Mesenchymal stem cell (in vitro differentiated cells and primary cell): ENCODE measurements at regions not wholly inside any gene's neighbourhood (a gene's known extent, or its start where the extent isn't known, plus 50 kb on each side); places are given as distances from the start of the nearest gene placed in this dataset.

ENCODE experiments used
- DNase-seq: peaks from one replicate; pipeline ENCODE4 v3.0.0-alpha.2; 2013
- H2AFZ ChIP-seq: one replicate; pipeline ENCODE4 v1.6.1; 2013; ENCODE audit warnings: low read depth, mild to moderate bottlenecking, control low read depth, inconsistent platforms, low read length, moderate library complexity
- H2AK5ac ChIP-seq: 2 replicates; pipeline ENCODE4 v1.6.1; 2013; ENCODE audit warnings: low read length, moderate library complexity, mild to moderate bottlenecking, inconsistent platforms; ENCODE audit not compliant: severe bottlenecking
- H2BK120ac ChIP-seq: one replicate; pipeline ENCODE4 v1.6.1; 2013; ENCODE audit warnings: low read depth, mild to moderate bottlenecking, inconsistent platforms, low read length, moderate library complexity
- H2BK12ac ChIP-seq, 2 experiments: one replicate each; pipeline ENCODE4 v1.6.1; 2013; ENCODE audit warnings: inconsistent platforms in 2 of 2, low read length in 2 of 2, mild to moderate bottlenecking in 2 of 2, moderate library complexity in 2 of 2, control low read depth in 1 of 2
- H2BK15ac ChIP-seq: one replicate; pipeline ENCODE4 v1.6.1; 2013; ENCODE audit warnings: mild to moderate bottlenecking, low read depth, inconsistent platforms; ENCODE audit not compliant: poor library complexity, severe bottlenecking
- H2BK5ac ChIP-seq: 2 replicates; pipeline ENCODE4 v1.6.1; 2013; ENCODE audit warnings: low read depth, mild to moderate bottlenecking, low read length, control low read depth, inconsistent platforms; ENCODE audit not compliant: poor library complexity, severe bottlenecking
- H3K14ac ChIP-seq, 2 experiments: one replicate each; pipeline ENCODE4 v1.6.1; 2013; ENCODE audit warnings: inconsistent platforms in 2 of 2, low read length in 2 of 2, control low read depth in 1 of 2, mild to moderate bottlenecking in 1 of 2, moderate library complexity in 1 of 2
- H3K18ac ChIP-seq, 2 experiments: one replicate each; pipeline ENCODE4 v1.6.1; 2013; ENCODE audit warnings: inconsistent platforms in 2 of 2, low read length in 2 of 2, control low read depth in 1 of 2, low read depth in 1 of 2, mild to moderate bottlenecking in 1 of 2
- H3K23ac ChIP-seq, 2 experiments: one replicate each; pipeline ENCODE4 v1.6.1; 2013; ENCODE audit warnings: inconsistent platforms in 2 of 2, low read length in 2 of 2, mild to moderate bottlenecking in 2 of 2, moderate library complexity in 2 of 2, control low read depth in 1 of 2
- H3K27ac ChIP-seq: 2 replicates; pipeline ENCODE4 v1.5.1; 2013; ENCODE audit warnings: mild to moderate bottlenecking, moderate library complexity, low read length, control low read depth, inconsistent platforms; ENCODE audit not compliant: poor library complexity, severe bottlenecking
- H3K27me3 ChIP-seq, 2 experiments: 2 replicates each; pipeline versions ENCODE4 v1.6.1 to v1.7.0; 2013; ENCODE audit warnings: low read length in 2 of 2, mild to moderate bottlenecking in 2 of 2, moderate library complexity in 2 of 2, control low read depth in 1 of 2, inconsistent platforms in 1 of 2; ENCODE audit not compliant: control insufficient read depth in 1 of 2, insufficient read depth in 1 of 2
- H3K36me3 ChIP-seq, 2 experiments: 2 replicates each; pipeline versions ENCODE4 v1.6.1 to v1.7.0; 2013; ENCODE audit warnings: low read length in 2 of 2, control low read depth in 1 of 2, inconsistent platforms in 1 of 2, low read depth in 1 of 2, mild to moderate bottlenecking in 1 of 2; ENCODE audit not compliant: insufficient read depth in 2 of 2, control insufficient read depth in 1 of 2
- H3K4ac ChIP-seq, 2 experiments: one replicate each; pipeline ENCODE4 v1.6.1; 2013; ENCODE audit warnings: inconsistent platforms in 2 of 2, low read length in 2 of 2, mild to moderate bottlenecking in 2 of 2, moderate library complexity in 2 of 2, control low read depth in 1 of 2, low read depth in 1 of 2
- H3K4me1 ChIP-seq: 2 replicates; pipeline ENCODE4 v1.6.1; 2013; ENCODE audit warnings: low read depth, low read length, control low read depth; ENCODE audit not compliant: control insufficient read depth, insufficient read depth
- H3K4me2 ChIP-seq: 2 replicates; pipeline ENCODE4 v1.6.1; 2013; ENCODE audit warnings: low read length, mild to moderate bottlenecking, inconsistent platforms; ENCODE audit not compliant: poor library complexity, severe bottlenecking
- H3K4me3 ChIP-seq, 2 experiments: 2 replicates each; pipeline versions ENCODE4 v1.5.1 to v1.7.0; 2013; ENCODE audit warnings: low read length in 2 of 2, mild to moderate bottlenecking in 2 of 2, control low read depth in 1 of 2, low read depth in 1 of 2; ENCODE audit not compliant: insufficient read depth in 1 of 2
- H3K79me1 ChIP-seq: replicated peaks from 2 replicates; pipeline ENCODE4 v1.6.1; 2013; ENCODE audit warnings: mild to moderate bottlenecking, control low read depth, low read length, inconsistent platforms; ENCODE audit not compliant: poor library complexity, severe bottlenecking
- H3K9ac ChIP-seq: 2 replicates; pipeline ENCODE4 v1.7.0; 2013; ENCODE audit warnings: mild to moderate bottlenecking, low read length, moderate library complexity
- H3K9me3 ChIP-seq: 2 replicates; pipeline ENCODE4 v1.7.0; 2013; ENCODE audit warnings: mild to moderate bottlenecking, low read length; ENCODE audit not compliant: control insufficient read depth
- H4K8ac ChIP-seq: one replicate; pipeline ENCODE4 v1.6.1; 2013; ENCODE audit warnings: inconsistent platforms, mild to moderate bottlenecking, low read length, moderate library complexity
- H4K91ac ChIP-seq: one replicate; pipeline ENCODE4 v1.6.1; 2013; ENCODE audit warnings: mild to moderate bottlenecking, low read length, inconsistent platforms
- WGBS: methylation state at CpG from one replicate; pipeline ENCODE4 v1.1.7; 2013; ENCODE audit warnings: mixed read lengths; 5-methylcytosine and 5-hydroxymethylcytosine counted together

- H3K27me3 ChIP-seq, result peaks cover 16 to 32% of the 10 kb centered on the region in 2 experiments
These were observed 173.3 kb upstream of the MGAT5 start for GRCh38 chr2:134080386-134081089.

DNA sequence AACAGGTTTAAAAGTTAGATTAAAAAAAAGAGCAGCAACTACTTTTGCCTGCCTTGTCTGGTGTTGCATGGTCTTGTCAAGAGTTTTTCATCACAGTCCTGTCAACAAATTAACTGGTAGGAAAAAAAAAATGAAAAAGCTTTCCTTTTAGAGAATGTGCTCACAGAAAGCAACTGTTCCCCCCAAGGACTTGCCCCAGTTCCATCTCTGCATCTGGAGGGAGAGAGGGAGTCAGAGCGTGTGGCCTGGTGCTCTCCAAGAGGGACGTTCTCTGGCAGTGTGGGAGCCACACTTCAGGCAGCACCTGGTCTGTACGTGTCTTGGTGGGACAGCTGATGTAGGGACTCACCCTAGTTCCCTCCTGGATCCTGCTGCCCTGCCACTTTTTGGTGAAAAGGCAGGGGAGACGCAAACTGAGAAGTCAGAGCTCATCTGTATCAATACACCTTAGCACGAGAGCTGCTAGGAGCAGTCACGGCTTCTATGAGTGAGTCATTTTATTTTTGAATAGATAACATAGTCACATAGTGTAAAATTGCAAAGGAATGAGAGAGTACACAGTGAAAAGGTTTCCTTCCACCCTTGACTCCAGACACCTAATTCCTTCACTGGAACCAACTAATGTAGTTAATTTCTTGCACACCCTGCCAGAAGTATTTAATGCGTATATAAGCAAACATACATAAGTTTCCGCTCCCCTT, 172.5 kb upstream of the MGAT5 start:
- Histone ChIP-seq H3K18ac (no peak overlapping the region), H3K4me3 (no peak overlapping the region), H2BK15ac (no peak overlapping the region), H3K14ac (no peak overlapping the region), H3K79me1 (no peaks in the 10 kb centered on the region), H2BK12ac (no peak overlapping the region), H3K36me3 (no peaks in the 10 kb centered on the region), H2AK5ac (no peak overlapping the region), H3K9me3 (no peaks in the 10 kb centered on the region), H3K4ac (no peak overlapping the region), H2BK5ac (no peak overlapping the region), H2AFZ (no peak overlapping the region), H2BK120ac (no peak overlapping the region), H4K91ac (no peak overlapping the region), H3K4me1 (peaks cover 2% of the 10 kb centered on the region), H3K23ac (no peak overlapping the region), H3K27me3 (peaks cover 13 to 24% of the 10 kb centered on the region in 2 experiments), H3K4me2 (no peak overlapping the region), H3K27ac (no peak overlapping the region), H4K8ac (no peak overlapping the region), H3K9ac (no peak overlapping the region)
- WGBS, result 86% methylated on average over 5 of the region's 8 CpGs
- DNase-seq, result no peak

More at GRCh38 chr2:134080386-134081089, 173.3 kb upstream of the MGAT5 start:
- H2AK5ac ChIP-seq, result no peak overlapping the region
- no peak overlapping the region for H3K4me2 ChIP-seq
- H4K91ac ChIP-seq, result no peak overlapping the region
- H2BK15ac ChIP-seq, result no peak overlapping the region
- H3K23ac ChIP-seq, result no peak overlapping the region
- no peak overlapping the region for H3K14ac ChIP-seq
- WGBS, result 85% methylated on average over 7 of the region's 7 CpGs
- H3K4ac ChIP-seq, result no peak overlapping the region
- H3K27ac ChIP-seq, result no peak overlapping the region
- no peak overlapping the region for H3K9ac ChIP-seq
- no peaks in the 10 kb centered on the region for H3K4me1 ChIP-seq
- H4K8ac ChIP-seq, result no peak overlapping the region
- H2BK120ac ChIP-seq, result no peak overlapping the region
- no peaks in the 10 kb centered on the region for H3K79me1 ChIP-seq
- H3K4me3 ChIP-seq, result no peak overlapping the region
- no peaks in the 10 kb centered on the region for H3K36me3 ChIP-seq
- H3K9me3 ChIP-seq, result peaks cover 2% of the 10 kb centered on the region
- H2BK5ac ChIP-seq, result no peak overlapping the region
- no peak for DNase-seq
- H2AFZ ChIP-seq, result no peak overlapping the region
- H2BK12ac ChIP-seq, result no peak overlapping the region
- H3K18ac ChIP-seq, result no peak overlapping the region

DNA sequence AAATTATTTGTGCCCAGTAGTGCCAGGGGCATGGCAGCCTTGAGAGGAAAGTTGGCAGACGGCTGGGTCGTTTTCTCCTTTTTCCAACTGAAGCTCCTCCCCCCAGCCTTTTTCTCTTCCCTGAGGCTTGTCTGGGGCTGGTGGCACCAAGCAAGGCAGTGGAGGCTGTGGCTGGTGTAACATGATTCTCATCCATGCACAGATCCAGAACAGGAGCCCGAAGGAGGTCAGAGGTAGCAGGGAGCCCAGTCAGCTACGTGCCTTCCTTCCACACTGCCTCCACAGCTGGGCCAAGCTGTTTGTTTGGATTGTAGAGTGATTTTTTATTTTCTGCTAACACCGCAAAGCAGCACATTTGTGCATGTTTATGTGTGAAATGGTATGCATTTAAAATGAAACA, 170.3 kb upstream of the MGAT5 start:
- Histone ChIP-seq H2BK120ac (no peak overlapping the region), H4K91ac (no peak overlapping the region), H2AFZ (no peak overlapping the region), H4K8ac (no peak overlapping the region), H3K9ac (no peak overlapping the region), H3K4me3 (no peak overlapping the region), H3K4ac (no peak overlapping the region), H3K79me1 (no peaks in the 10 kb centered on the region), H3K36me3 (no peaks in the 10 kb centered on the region), H2BK5ac (no peak overlapping the region), H3K4me2 (no peak overlapping the region), H2BK12ac (no peak overlapping the region), H3K23ac (no peak overlapping the region), H3K4me1 (peaks cover 7% of the 10 kb centered on the region), H3K18ac (no peak overlapping the region), H2AK5ac (no peak overlapping the region), H3K27ac (no peak overlapping the region), H3K9me3 (no peaks in the 10 kb centered on the region), H3K27me3 (peaks cover 13 to 18% of the 10 kb centered on the region in 2 experiments), H3K14ac (no peak overlapping the region), H2BK15ac (no peak overlapping the region)
- 89% methylated on average over 3 of the region's 5 CpGs for WGBS
- no peak for DNase-seq

GRCh38 chr2:134086594-134087219, 167.2 kb upstream of the MGAT5 start:
- no peak overlapping the region for H4K8ac ChIP-seq
- no peak overlapping the region for H3K9ac ChIP-seq
- peak overlapping the region; percentile 57 for H3K27ac ChIP-seq
- no peaks in the 10 kb centered on the region for H3K79me1 ChIP-seq
- DNase-seq, result no peak
- H2AK5ac ChIP-seq, result peak overlapping the region; percentile 36
- H3K23ac ChIP-seq, result no peak overlapping the region
- H2BK120ac ChIP-seq, result no peak overlapping the region
- no peak overlapping the region for H2AFZ ChIP-seq
- no peak overlapping the region for H2BK15ac ChIP-seq
- H3K27me3 ChIP-seq, result peaks cover 4 to 5% of the 10 kb centered on the region in 2 experiments
- no peak overlapping the region for H2BK5ac ChIP-seq
- no peak overlapping the region for H2BK12ac ChIP-seq
- no peak overlapping the region for H4K91ac ChIP-seq
- no peak overlapping the region for H3K14ac ChIP-seq
- no peak overlapping the region for H3K4me2 ChIP-seq
- H3K9me3 ChIP-seq, result no peaks in the 10 kb centered on the region
- no peak overlapping the region for H3K4me3 ChIP-seq
- H3K4me1 ChIP-seq, result peaks cover 7% of the 10 kb centered on the region
- no peak overlapping the region for H3K4ac ChIP-seq
- no peaks in the 10 kb centered on the region for H3K36me3 ChIP-seq
- H3K18ac ChIP-seq, result no peak overlapping the region
- 64% methylated on average over 8 of the region's 9 CpGs for WGBS
